SK-N-MC (cell line): ENCODE measurements at regions not wholly inside any gene's neighbourhood (a gene's known extent, or its start where the extent isn't known, plus 50 kb on each side); places are given as distances from the start of the nearest gene placed in this dataset.

Experiments used
- EZH2 ChIP-seq: fragments of 200-600 bp; sonication (generic); IDR thresholded peaks from one replicate; pipeline ENCODE4 v1.6.1; 2017; ENCODE audit warnings: antibody characterized with exemption
- FOXP2 ChIP-seq: optimal IDR thresholded peaks from 2 replicates; pipeline ENCODE3; 2011; ENCODE audit warnings: mild to moderate bottlenecking, moderate library complexity; ENCODE audit not compliant: insufficient read depth; ENCODE audit errors: extremely low read length, control extremely low read depth
- POLR2AphosphoS5 ChIP-seq: IDR thresholded peaks from 2 replicates; pipeline ENCODE4 v1.6.1; 2012; ENCODE audit warnings: mild to moderate bottlenecking, low read depth, low read length, borderline replicate concordance

- TF ChIP-seq POLR2AphosphoS5 (no peak), EZH2 (no peak), FOXP2 (no peak)
Observed at GRCh38 chr9:12212860-12213259, 480.3 kb upstream of the TYRP1 start.
